A673 (cell line): ENCODE measurements at regions not wholly inside any gene's neighbourhood (a gene's known extent, or its start where the extent isn't known, plus 50 kb on each side); places are given as distances from the start of the nearest gene placed in this dataset.

Experiments
- BruUV-seq: library from RNA; stranded (reverse); fragments of 400-500 nt; replicated peaks from 2 replicates; lab custom pipeline; 2021; lab: Mats Ljungman, UMichigan
- CTCF ChIA-PET: fragments of 300-600 bp; sonication (Branson Sonifier 250); formaldehyde crosslinking; loops from one replicate; lab custom pipeline; 2022; ENCODE audit warnings: antibody characterized with exemption; lab: Charles Lee
- POLR2A ChIA-PET: fragments of 300-600 bp; sonication (Branson Sonifier 250); formaldehyde crosslinking; loops from one replicate; lab custom pipeline; 2022; ENCODE audit warnings: antibody characterized with exemption; ENCODE audit not compliant: low non-redundant PET; lab: Charles Lee
- DNase-seq: peaks from one replicate; pipeline ENCODE4 v3.0.0-alpha.2; 2015; ENCODE audit warnings: low spot score
- H3K27ac ChIP-seq: fragments of 200-600 bp; sonication (generic); 2 replicates; pipeline ENCODE4 v1.5.1; 2016; ENCODE audit warnings: mixed run types, low read depth, mild to moderate bottlenecking, mixed read lengths, antibody characterized with exemption, low read length; ENCODE audit not compliant: poor library complexity, severe bottlenecking
- H3K27me3 ChIP-seq: fragments of 200-600 bp; sonication (generic); replicated peaks from 2 replicates; pipeline ENCODE4 v1.6.1; 2017; ENCODE audit warnings: mixed run types, low read depth, mild to moderate bottlenecking, mixed read lengths, antibody characterized with exemption, low read length; ENCODE audit not compliant: insufficient read depth, poor library complexity
- H3K36me3 ChIP-seq: fragments of 200-600 bp; sonication (generic); 2 replicates; pipeline ENCODE4 v1.6.1; 2016; ENCODE audit warnings: mixed run types, mild to moderate bottlenecking, mixed read lengths, antibody characterized with exemption, low read length; ENCODE audit not compliant: insufficient read depth, poor library complexity, severe bottlenecking
- H3K4me1 ChIP-seq: fragments of 200-600 bp; sonication (generic); 2 replicates; pipeline ENCODE4 v1.6.1; 2017; ENCODE audit warnings: mixed run types, mild to moderate bottlenecking, mixed read lengths, antibody characterized with exemption, low read length; ENCODE audit not compliant: insufficient read depth, poor library complexity, severe bottlenecking
- H3K4me3 ChIP-seq: fragments of 200-600 bp; sonication (generic); 2 replicates; pipeline ENCODE4 v1.5.1; 2016; ENCODE audit warnings: low read depth, mixed run types, mild to moderate bottlenecking, mixed read lengths, low read length; ENCODE audit not compliant: poor library complexity, severe bottlenecking
- H3K9me3 ChIP-seq: fragments of 200-600 bp; sonication (generic); 2 replicates; pipeline ENCODE4 v1.6.1; 2016; ENCODE audit warnings: mixed run types, low read depth, mild to moderate bottlenecking, mixed read lengths, antibody characterized with exemption, low read length; ENCODE audit not compliant: poor library complexity, severe bottlenecking
- EZH2 ChIP-seq: fragments of 200-600 bp; sonication (generic); IDR thresholded peaks from 2 replicates; pipeline ENCODE4 v1.6.1; 2017; ENCODE audit warnings: borderline replicate concordance, low read depth, mild to moderate bottlenecking, mixed read lengths, antibody characterized with exemption, low read length; ENCODE audit not compliant: poor library complexity, severe bottlenecking
- intact Hi-C: fragments of 100-400 bp; cut with micrococcal nuclease; formaldehyde crosslinking; loops from one replicate; pipeline ENCODE4 v1.10.0; 2022; ENCODE audit not compliant: unreplicated experiment
- TF ChIP-seq, protein P1 (sequence below): fragments of 300-800, 200-600 bp; sonication (generic); conservative IDR thresholded peaks from 2 replicates; pipeline ENCODE4 v1.5.1; 2017; ENCODE audit warnings: low read depth, mild to moderate bottlenecking, antibody characterized with exemption, low read length, moderate library complexity, mixed read lengths

DNA sequence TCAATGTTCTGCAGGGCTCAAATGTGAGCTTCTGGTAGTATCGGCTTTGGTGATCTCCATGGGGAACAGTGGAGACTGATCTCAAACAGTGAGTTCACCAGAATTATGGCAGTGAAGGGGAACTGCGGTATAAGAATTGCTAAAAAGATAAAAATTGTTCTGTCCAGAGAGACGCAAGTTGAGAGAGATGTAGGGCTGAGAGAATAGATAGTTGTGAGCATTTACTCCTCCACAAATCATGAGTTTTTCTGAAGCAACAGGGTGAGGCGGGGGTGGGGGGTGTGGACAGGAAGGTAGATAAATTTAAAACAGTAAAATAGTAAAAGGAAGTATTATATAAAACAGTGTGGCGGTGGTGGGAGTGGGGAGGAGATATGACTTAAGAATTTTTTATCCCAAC, 98.6 kb upstream of the NEDD9 start:
- Histone ChIP-seq H3K27me3 (no peaks in the 10 kb centered on the region), H3K36me3 (no peaks in the 10 kb centered on the region), H3K9me3 (no peaks in the 10 kb centered on the region), H3K27ac (no peak overlapping the region), H3K4me3 (no peak overlapping the region), H3K4me1 (no peaks in the 10 kb centered on the region)
- no TSS peak for BruUV-seq
- CTCF ChIA-PET = no interaction called here
- no peak for DNase-seq
- POLR2A ChIA-PET = no interaction called here
- intact Hi-C loops = no loop called here
- TF ChIP-seq, protein P1, sequence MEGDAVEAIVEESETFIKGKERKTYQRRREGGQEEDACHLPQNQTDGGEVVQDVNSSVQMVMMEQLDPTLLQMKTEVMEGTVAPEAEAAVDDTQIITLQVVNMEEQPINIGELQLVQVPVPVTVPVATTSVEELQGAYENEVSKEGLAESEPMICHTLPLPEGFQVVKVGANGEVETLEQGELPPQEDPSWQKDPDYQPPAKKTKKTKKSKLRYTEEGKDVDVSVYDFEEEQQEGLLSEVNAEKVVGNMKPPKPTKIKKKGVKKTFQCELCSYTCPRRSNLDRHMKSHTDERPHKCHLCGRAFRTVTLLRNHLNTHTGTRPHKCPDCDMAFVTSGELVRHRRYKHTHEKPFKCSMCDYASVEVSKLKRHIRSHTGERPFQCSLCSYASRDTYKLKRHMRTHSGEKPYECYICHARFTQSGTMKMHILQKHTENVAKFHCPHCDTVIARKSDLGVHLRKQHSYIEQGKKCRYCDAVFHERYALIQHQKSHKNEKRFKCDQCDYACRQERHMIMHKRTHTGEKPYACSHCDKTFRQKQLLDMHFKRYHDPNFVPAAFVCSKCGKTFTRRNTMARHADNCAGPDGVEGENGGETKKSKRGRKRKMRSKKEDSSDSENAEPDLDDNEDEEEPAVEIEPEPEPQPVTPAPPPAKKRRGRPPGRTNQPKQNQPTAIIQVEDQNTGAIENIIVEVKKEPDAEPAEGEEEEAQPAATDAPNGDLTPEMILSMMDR = no peak
- TF ChIP-seq EZH2 = no peak

DNA sequence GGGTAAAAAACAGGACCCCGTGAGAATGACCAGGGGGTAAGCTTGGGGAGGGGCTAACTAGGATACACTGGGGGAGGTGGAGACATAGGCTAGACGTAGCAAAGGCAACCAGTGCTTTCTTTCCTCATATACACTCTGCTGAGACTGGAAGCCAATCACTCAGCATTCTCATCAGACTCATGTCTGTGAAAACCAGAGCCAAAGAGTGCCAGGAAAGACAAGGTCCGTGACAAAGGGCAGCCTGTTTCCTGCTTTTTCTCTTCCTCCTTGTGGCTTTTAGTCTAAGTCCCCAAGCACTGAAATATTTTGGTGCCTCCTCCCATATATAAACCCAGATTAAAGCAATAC, 97.9 kb upstream of the NEDD9 start:
- BruUV-seq = no TSS peak
- no peak for TF ChIP-seq EZH2
- TF ChIP-seq, protein P1 = no peak
- H3K27me3 ChIP-seq = no peaks in the 10 kb centered on the region
- H3K4me3 ChIP-seq = no peak overlapping the region
- intact Hi-C loops = no loop called here
- ChIA-PET POLR2A (interaction anchor here (0.6 kb wide), 1 partner anchor 49 kb away, joined by 3 read pairs; no protein-coding TSS in a partner anchor), CTCF (no interaction called here)
- no peak for DNase-seq
- no peaks in the 10 kb centered on the region for H3K9me3 ChIP-seq
- no peak overlapping the region for H3K27ac ChIP-seq
- no peaks in the 10 kb centered on the region for H3K36me3 ChIP-seq
- no peaks in the 10 kb centered on the region for H3K4me1 ChIP-seq

DNA sequence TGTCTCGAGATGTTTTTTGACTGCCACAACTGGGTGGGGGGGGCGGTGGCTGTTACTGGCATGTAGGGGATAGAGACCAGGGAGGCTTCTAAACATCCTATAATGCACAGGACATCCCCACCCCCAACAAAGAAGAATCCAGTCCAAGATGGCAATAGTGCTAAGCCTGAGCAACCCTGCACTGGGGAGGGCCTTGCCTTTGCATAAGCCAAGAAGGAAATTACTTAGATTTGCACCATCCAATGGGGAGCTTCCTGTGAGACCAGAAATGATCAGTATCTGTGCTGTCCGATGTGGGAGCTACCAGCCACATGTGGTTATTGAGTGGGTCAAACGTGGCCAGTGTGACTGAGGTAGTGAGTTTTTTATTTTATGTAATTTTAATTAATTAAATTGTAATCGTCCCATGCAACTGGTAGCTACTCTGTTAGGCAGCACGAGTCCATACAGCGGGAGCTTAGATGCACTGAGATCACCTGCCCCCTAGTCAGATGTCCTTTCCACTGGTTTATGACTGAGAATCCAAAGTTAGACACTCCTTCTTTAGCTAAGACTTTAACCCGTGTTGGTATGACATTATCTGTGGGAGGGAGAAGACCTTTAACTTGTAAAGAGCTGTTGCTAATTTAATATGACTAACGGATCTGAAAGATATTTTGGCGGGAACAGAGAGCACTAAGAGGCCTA, 97.4 kb upstream of the NEDD9 start:
- no peaks in the 10 kb centered on the region for H3K9me3 ChIP-seq
- no peaks in the 10 kb centered on the region for H3K4me1 ChIP-seq
- POLR2A ChIA-PET = interaction anchor here (0.6 kb wide), 1 partner anchor 50 kb away, joined by 3 read pairs; no protein-coding TSS in a partner anchor
- H3K27ac ChIP-seq = no peak overlapping the region
- DNase-seq = no peak
- H3K4me3 ChIP-seq = no peak overlapping the region
- no peaks in the 10 kb centered on the region for H3K36me3 ChIP-seq
- TF ChIP-seq, protein P1 = no peak
- TF ChIP-seq EZH2 = no peak
- no peaks in the 10 kb centered on the region for H3K27me3 ChIP-seq
- no TSS peak for BruUV-seq
- CTCF ChIA-PET = no interaction called here
- intact Hi-C loops = no loop called here
